Memory B cell (primary cell): ENCODE measurements at regions not wholly inside any gene's neighbourhood (a gene's known extent, or its start where the extent isn't known, plus 50 kb on each side); places are given as distances from the start of the nearest gene placed in this dataset.

Source experiments
- ATAC-seq: fragments of 150-1000 bp; cut with Tn5 transposase; 2 replicates; pipeline ENCODE4 v1.10.0; 2021; ENCODE audit warnings: low read depth, mild to moderate bottlenecking, moderate library complexity
- DNase-seq, 2 donors: peaks; one replicate each; pipeline ENCODE4 v3.0.0; 2022; ENCODE audit warnings: low spot score in 2 of 2
- H3K27ac Mint-ChIP-seq: one replicate; pipeline ENCODE4 v1.8.0; 2022; ENCODE audit warnings: mild to moderate bottlenecking, moderate library complexity, mixed read lengths
- H3K27me3 Mint-ChIP-seq: one replicate; pipeline ENCODE4 v1.8.0; 2022; ENCODE audit warnings: mixed read lengths
- H3K36me3 Mint-ChIP-seq: one replicate; pipeline ENCODE4 v1.8.0; 2022; ENCODE audit warnings: mild to moderate bottlenecking, mixed read lengths
- H3K4me1 Mint-ChIP-seq: one replicate; pipeline ENCODE4 v1.8.0; 2022; ENCODE audit warnings: mixed read lengths
- H3K4me3 Mint-ChIP-seq: one replicate; pipeline ENCODE4 v1.8.0; 2022; ENCODE audit warnings: mild to moderate bottlenecking, moderate library complexity, mixed read lengths
- H3K9me3 Mint-ChIP-seq: one replicate; pipeline ENCODE4 v1.8.0; 2022; ENCODE audit warnings: mixed read lengths

GRCh38 chr15:66925721-66926120 is 139.7 kb upstream of the SMAD3 start:
- Mint-ChIP-seq H3K9me3 (peaks cover 11% of the 10 kb centered on the region), H3K27me3 (peaks cover 15% of the 10 kb centered on the region), H3K36me3 (peaks cover 9% of the 10 kb centered on the region), H3K4me1 (peaks cover 8% of the 10 kb centered on the region), H3K4me3 (no peak overlapping the region), H3K27ac (no peak overlapping the region)
- ATAC-seq: no peak
- no peak for DNase-seq

GRCh38 chr15:66927201-66928077 is 138.0 kb upstream of the SMAD3 start:
- Mint-ChIP-seq H3K27me3 (peaks cover 16% of the 10 kb centered on the region), H3K4me1 (no peaks in the 10 kb centered on the region), H3K4me3 (no peak overlapping the region), H3K27ac (no peak overlapping the region), H3K9me3 (peaks cover 10% of the 10 kb centered on the region), H3K36me3 (peaks cover 8% of the 10 kb centered on the region)
- DNase-seq: no peak
- ATAC-seq: no peak

DNA sequence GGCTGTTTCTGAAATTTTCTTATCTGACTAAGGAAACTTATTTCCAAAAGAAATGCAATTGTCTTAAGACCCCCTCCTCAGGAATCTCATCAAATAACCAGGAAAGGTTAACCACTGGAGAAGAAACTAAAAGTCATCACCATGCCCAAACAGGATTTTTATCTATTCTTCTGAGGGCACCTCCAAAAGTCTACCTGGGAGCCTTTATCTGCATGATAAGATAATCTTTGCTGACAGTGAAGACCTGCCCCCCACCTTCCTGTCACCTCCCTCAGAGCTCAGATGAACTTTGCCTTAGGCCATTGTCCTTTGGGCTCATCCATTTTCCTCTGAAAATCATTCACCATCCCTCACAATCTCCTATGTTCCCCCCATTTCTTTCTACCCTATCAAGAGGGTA is 137.3 kb upstream of the SMAD3 start:
- Mint-ChIP-seq H3K36me3 (peaks cover 2% of the 10 kb centered on the region), H3K4me1 (no peaks in the 10 kb centered on the region)

DNA sequence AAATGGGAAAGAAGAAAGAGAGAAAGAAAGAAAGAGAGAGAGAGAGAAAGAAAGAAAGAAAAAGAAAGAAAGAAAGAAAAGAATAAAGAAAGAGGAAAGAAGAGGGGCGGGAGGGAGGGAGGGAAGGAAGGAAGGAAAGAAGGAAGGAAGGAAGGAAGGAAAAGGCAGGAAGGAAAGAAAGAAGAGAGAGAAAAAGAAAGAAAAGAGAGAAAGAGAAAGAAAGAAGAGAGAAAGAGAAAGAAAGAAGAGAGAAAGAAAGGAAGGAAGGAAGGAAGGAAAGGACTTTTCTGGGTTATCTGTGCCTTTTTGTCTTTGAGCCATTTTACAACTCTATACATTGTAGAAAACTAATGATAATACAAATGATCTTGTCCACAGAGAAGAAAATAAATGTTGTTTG is 136.6 kb upstream of the SMAD3 start:
- peaks cover 12% of the 10 kb centered on the region for H3K27me3 Mint-ChIP-seq
- no peaks in the 10 kb centered on the region for H3K4me1 Mint-ChIP-seq
- no peaks in the 10 kb centered on the region for H3K36me3 Mint-ChIP-seq
- H3K27ac Mint-ChIP-seq: no peak overlapping the region
- H3K9me3 Mint-ChIP-seq: peaks cover 3% of the 10 kb centered on the region
- ATAC-seq (no peak), DNase-seq (no peak)
- no peak overlapping the region for H3K4me3 Mint-ChIP-seq

More for the DNA sequence above, 137.3 kb upstream of the SMAD3 start:
- Mint-ChIP-seq H3K27me3 (peaks cover 18% of the 10 kb centered on the region), H3K27ac (no peak overlapping the region), H3K9me3 (peaks cover 6% of the 10 kb centered on the region), H3K4me3 (no peak overlapping the region)
- DNase-seq (no peak), ATAC-seq (no peak)

DNA sequence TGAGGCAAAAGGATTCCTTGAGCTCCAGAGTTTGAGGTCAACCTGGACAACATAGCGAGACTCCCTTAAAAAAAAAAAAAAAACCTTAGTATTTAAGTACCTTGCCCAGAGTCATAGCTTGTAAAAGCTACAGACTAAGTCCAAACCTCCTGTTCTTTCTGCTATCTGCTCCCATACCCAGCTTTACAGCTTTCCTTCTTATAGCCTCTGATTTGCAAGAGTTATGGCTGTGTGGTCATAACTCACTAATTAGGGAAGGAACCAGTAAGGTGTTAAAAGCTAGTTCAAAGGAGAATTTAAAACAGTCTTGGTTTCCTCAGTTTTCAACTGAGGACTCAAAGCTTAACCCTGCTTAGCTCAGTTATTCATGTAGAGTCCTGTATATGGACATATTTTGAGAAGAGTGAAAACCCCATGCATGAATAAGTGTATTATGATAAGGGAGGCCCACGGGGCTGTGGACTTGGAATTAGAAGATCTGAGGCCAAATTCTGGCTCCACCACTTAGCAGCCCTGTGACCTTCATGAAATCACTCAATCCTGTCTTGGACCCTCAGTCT is 135.5 kb upstream of the SMAD3 start:
- H3K27me3 Mint-ChIP-seq: peaks cover 14% of the 10 kb centered on the region
- ATAC-seq (no peak), DNase-seq (no peak)
- H3K36me3 Mint-ChIP-seq: peaks cover 4% of the 10 kb centered on the region
- H3K4me3 Mint-ChIP-seq: no peak overlapping the region
- no peak overlapping the region for H3K27ac Mint-ChIP-seq
- peaks cover 5% of the 10 kb centered on the region for H3K9me3 Mint-ChIP-seq
- no peaks in the 10 kb centered on the region for H3K4me1 Mint-ChIP-seq

GRCh38 chr15:66931768-66932633 is 133.4 kb upstream of the SMAD3 start:
- no peak overlapping the region for H3K4me3 Mint-ChIP-seq
- H3K27ac Mint-ChIP-seq: no peak overlapping the region
- H3K27me3 Mint-ChIP-seq: peaks cover 12% of the 10 kb centered on the region
- H3K4me1 Mint-ChIP-seq: no peaks in the 10 kb centered on the region
- DNase-seq (no peak), ATAC-seq (no peak)
- peaks cover 5% of the 10 kb centered on the region for H3K9me3 Mint-ChIP-seq
- H3K36me3 Mint-ChIP-seq: peaks cover 10% of the 10 kb centered on the region

DNA sequence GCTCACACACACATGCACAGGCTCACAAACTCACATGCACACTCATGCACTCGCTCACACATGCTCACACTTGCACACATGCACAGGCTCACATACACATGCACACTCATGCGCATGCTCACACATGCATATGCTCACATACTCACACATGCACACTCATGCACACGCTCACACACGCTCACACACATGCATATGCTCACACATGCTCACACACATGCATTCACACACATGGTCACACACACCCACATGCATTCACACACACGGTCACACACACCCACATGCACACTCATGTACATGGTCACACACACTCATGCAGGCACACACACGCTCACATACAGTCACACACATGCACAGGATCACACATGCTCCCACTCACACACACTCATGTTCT is 132.8 kb upstream of the SMAD3 start:
- Mint-ChIP-seq H3K4me1 (no peaks in the 10 kb centered on the region), H3K4me3 (no peak overlapping the region), H3K27ac (no peak overlapping the region), H3K27me3 (peaks cover 12% of the 10 kb centered on the region), H3K9me3 (peaks cover 5% of the 10 kb centered on the region), H3K36me3 (peaks cover 10% of the 10 kb centered on the region)
- ATAC-seq (no peak), DNase-seq (no peak)

DNA sequence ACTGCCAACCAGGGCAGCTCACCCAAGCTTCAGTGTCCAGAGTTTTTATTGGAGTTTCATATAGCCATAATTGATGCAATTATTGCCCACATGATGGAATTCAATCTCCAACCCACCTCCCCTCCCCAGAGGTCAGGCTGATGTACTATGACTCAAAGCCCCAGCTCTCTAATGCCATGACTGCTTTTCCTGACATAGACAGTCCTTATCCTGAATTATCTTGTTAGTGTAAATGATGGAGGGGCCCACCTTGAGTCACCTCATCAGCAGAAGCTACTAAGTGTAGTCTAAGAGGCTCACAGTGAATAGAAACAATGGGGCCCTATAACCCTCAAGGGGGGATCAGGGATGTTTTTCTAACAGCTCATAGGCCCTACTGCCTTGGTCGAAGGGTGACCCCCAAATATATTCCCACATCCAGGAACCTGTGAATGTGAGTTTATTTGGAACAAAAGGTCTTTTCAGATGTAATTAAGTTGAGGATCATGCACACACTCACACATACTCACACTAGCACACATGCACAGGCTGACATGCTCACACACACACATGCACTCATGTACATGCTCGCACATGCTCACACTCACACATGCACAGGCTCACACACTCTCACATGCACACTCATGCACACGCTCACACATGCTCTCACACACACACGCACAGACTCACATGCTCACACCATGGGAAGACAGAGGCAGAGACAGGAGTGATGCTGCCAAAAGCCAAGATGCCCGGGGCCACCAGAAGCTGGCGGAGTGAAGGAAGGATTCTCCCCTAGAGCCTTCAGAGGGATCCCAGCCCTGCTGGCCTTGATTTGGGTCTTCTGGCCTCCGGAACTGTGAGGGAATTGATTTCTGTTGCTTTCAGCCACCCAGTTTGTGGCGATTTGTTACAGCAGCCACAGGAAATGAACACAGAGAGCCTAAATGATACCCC is 131.2 kb upstream of the SMAD3 start:
- DNase-seq (no peak), ATAC-seq (no peak)
- no peak overlapping the region for H3K27ac Mint-ChIP-seq
- peaks cover 12% of the 10 kb centered on the region for H3K27me3 Mint-ChIP-seq
- H3K9me3 Mint-ChIP-seq: peaks cover 10% of the 10 kb centered on the region
- peaks cover 10% of the 10 kb centered on the region for H3K36me3 Mint-ChIP-seq
- no peaks in the 10 kb centered on the region for H3K4me1 Mint-ChIP-seq
- H3K4me3 Mint-ChIP-seq: no peak overlapping the region

DNA sequence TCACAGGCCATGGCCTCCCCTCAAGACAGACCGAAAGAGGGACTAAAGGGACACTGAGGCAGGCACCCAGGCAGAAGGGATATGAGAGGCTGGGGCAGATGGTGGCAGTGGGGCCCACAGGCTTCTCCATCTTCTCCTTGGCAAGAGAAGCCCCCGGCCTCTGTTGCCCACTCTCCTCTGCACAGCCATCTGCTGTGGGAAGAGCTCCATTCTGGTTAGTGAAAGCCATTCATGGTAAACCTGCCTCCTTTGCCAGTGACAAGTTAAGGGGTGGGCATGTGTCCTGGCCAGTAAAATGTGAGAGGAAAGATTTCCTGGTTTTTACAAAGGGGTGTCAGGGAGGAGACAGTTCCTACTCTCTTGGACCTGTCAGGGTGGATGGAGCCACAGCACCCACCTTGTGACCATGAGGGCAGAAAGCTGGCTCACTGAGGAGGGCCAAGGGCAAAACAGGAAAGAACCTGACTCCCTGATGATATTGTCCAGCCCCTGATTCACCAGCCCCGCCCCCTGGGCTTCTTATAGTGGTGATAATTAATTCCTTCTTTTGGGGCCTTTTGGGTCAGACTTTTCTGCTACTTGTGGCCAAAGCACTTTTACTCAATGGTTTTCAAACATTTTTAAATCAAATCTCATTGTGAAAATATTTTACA is 130.4 kb upstream of the SMAD3 start:
- Mint-ChIP-seq H3K27me3 (peaks cover 12% of the 10 kb centered on the region), H3K27ac (no peak overlapping the region), H3K9me3 (peaks cover 10% of the 10 kb centered on the region), H3K4me3 (no peak overlapping the region), H3K4me1 (no peaks in the 10 kb centered on the region), H3K36me3 (peaks cover 10% of the 10 kb centered on the region)
- DNase-seq (no peak), ATAC-seq (no peak)

GRCh38 chr15:66935688-66936087 is 129.7 kb upstream of the SMAD3 start:
- no peak overlapping the region for H3K27ac Mint-ChIP-seq

GRCh38 chr15:66936109-66936860 is 129.1 kb upstream of the SMAD3 start:
- Mint-ChIP-seq H3K27ac (no peak overlapping the region), H3K4me1 (no peaks in the 10 kb centered on the region), H3K36me3 (peaks cover 10% of the 10 kb centered on the region), H3K9me3 (peaks cover 10% of the 10 kb centered on the region), H3K4me3 (no peak overlapping the region), H3K27me3 (peaks cover 10% of the 10 kb centered on the region)
- ATAC-seq (no peak), DNase-seq (no peak)

More at GRCh38 chr15:66935688-66936087, 129.7 kb upstream of the SMAD3 start:
- peaks cover 10% of the 10 kb centered on the region for H3K9me3 Mint-ChIP-seq
- H3K4me1 Mint-ChIP-seq: no peaks in the 10 kb centered on the region
- H3K4me3 Mint-ChIP-seq: no peak overlapping the region
- ATAC-seq: no peak
- H3K36me3 Mint-ChIP-seq: peaks cover 10% of the 10 kb centered on the region
- no peak for DNase-seq
- H3K27me3 Mint-ChIP-seq: peaks cover 10% of the 10 kb centered on the region

DNA sequence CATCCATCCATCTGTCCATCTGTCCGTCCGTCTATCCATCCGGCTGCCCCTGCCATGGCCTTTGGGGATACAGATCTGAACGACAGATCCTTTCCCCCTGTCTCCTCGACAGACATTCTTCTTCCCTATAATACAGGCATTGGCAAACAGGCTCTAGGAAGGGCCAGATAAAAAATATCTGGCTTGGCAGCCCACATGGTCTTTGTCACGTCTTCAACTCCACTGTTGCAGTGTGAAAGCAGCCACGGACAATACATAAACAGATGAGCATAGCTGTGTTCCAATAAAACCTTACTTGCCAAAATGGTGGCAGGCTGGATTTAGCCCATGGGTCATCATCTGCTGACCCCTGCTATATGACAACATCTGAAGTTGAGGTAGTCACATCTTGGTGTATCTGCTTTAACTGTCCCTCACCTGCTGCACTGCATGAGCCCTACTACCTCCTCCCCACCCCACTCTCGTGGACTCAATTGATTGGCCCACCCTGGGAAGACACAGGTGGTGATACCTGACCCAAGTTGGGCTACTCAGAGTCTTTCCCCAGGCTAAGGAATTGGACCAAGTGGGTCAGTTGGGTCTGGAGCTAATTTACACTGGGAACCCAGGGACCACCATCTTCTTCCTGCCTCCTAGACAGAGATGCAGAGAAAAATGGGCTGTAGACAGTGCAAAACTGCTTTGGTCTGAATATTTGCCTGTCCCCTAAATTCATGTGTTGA is 128.4 kb upstream of the SMAD3 start:
- Mint-ChIP-seq H3K4me1 (no peaks in the 10 kb centered on the region), H3K4me3 (no peak overlapping the region), H3K9me3 (peaks cover 10% of the 10 kb centered on the region), H3K27ac (no peak overlapping the region), H3K27me3 (peaks cover 10% of the 10 kb centered on the region), H3K36me3 (peaks cover 10% of the 10 kb centered on the region)
- ATAC-seq (no peak), DNase-seq (no peak)
